Bronchial epithelial cell (primary cell): ENCODE measurements at regions not wholly inside any gene's neighbourhood (a gene's known extent, or its start where the extent isn't known, plus 50 kb on each side); places are given as distances from the start of the nearest gene placed in this dataset.

Experiments
- DNase-seq: peaks from one replicate; pipeline ENCODE4 v3.0.0-alpha.2; 2010; ENCODE audit warnings: low read depth
- FAIRE-seq: peaks from 2 replicates; lab custom pipeline; 2011; peaks lifted over from hg19 to GRCh38; lab: Jason Lieb, UNC
- H3K27me3 ChIP-seq: 2 replicates; pipeline ENCODE4 v1.5.1; 2011; ENCODE audit warnings: low read length; ENCODE audit not compliant: control insufficient read depth, insufficient read depth
- H3K36me3 ChIP-seq: 2 replicates; pipeline ENCODE4 v1.5.1; 2011; ENCODE audit warnings: low read length; ENCODE audit not compliant: control insufficient read depth, insufficient read depth
- H3K4me3 ChIP-seq: 2 replicates; pipeline ENCODE4 v1.5.1; 2011; ENCODE audit warnings: mild to moderate bottlenecking, low read depth, low read length, control low read depth
- CTCF ChIP-seq: IDR thresholded peaks from 2 replicates; pipeline ENCODE4 v1.5.1; 2011; ENCODE audit warnings: mild to moderate bottlenecking, moderate library complexity, low read length, control low read depth, inconsistent platforms; ENCODE audit not compliant: insufficient read depth, severe bottlenecking

- DNase-seq (no peak), FAIRE-seq (no peak)
- H3K4me3 ChIP-seq: no peak overlapping the region
- H3K36me3 ChIP-seq: no peaks in the 10 kb centered on the region
- peaks cover 4% of the 10 kb centered on the region for H3K27me3 ChIP-seq
- no peak for TF ChIP-seq CTCF
Observed at GRCh38 chr9:86519066-86519615, 164.9 kb upstream of the TUT7 start.

- FAIRE-seq (no peak), DNase-seq (no peak)
- Histone ChIP-seq H3K36me3 (no peaks in the 10 kb centered on the region), H3K27me3 (peaks cover 4% of the 10 kb centered on the region), H3K4me3 (no peak overlapping the region)
- no peak for TF ChIP-seq CTCF
Observed at GRCh38 chr9:86517475-86517874, 163.3 kb upstream of the TUT7 start.

- Histone ChIP-seq H3K27me3 (peaks cover 4% of the 10 kb centered on the region), H3K4me3 (no peak overlapping the region), H3K36me3 (no peaks in the 10 kb centered on the region)
- DNase-seq: no peak
- no peak for TF ChIP-seq CTCF
- no peak for FAIRE-seq
Observed at GRCh38 chr9:86516564-86516963, 162.4 kb upstream of the TUT7 start.

- TF ChIP-seq CTCF: no peak
- H3K36me3 ChIP-seq: no peaks in the 10 kb centered on the region
- peaks cover 4% of the 10 kb centered on the region for H3K27me3 ChIP-seq
- DNase-seq: no peak
- no peak for FAIRE-seq
- no peak overlapping the region for H3K4me3 ChIP-seq
Observed at GRCh38 chr9:86515221-86515620, 161.0 kb upstream of the TUT7 start.

GRCh38 chr9:86513429-86513828 lies 159.2 kb upstream of the TUT7 start:
- Histone ChIP-seq H3K36me3 (no peaks in the 10 kb centered on the region), H3K4me3 (no peak overlapping the region), H3K27me3 (peaks cover 4% of the 10 kb centered on the region)
- no peak for DNase-seq
- no peak for FAIRE-seq
- TF ChIP-seq CTCF: no peak

- H3K36me3 ChIP-seq: no peaks in the 10 kb centered on the region
- no peak for FAIRE-seq
- no peak for TF ChIP-seq CTCF
- no peak overlapping the region for H3K4me3 ChIP-seq
- DNase-seq: no peak
- peaks cover 4% of the 10 kb centered on the region for H3K27me3 ChIP-seq
Observed at GRCh38 chr9:86512929-86513328, 158.7 kb upstream of the TUT7 start.
